Naive thymus-derived CD4-positive, alpha-beta T cell (primary cell): ENCODE measurements at regions not wholly inside any gene's neighbourhood (a gene's known extent, or its start where the extent isn't known, plus 50 kb on each side); places are given as distances from the start of the nearest gene placed in this dataset.
A peak's percentile ranks its signal among the peaks of the same experiment; 100 is the strongest.
"Not testable (repeated sequence)": the region's sequence is repeated elsewhere in the genome, so short reads cannot be mapped to it uniquely, and the experiment has no call there.

Experiments used
- ATAC-seq: fragments of 150-1000 bp; cut with Tn5 transposase; 2 replicates; pipeline ENCODE4 v1.10.0; 2021; ENCODE audit warnings: mild to moderate bottlenecking, moderate library complexity
- CTCF ChIA-PET: fragments of 350-600 bp; sonication (Branson Sonifier 250); formaldehyde crosslinking; loops from one replicate; lab custom pipeline; 2021; ENCODE audit warnings: antibody characterized with exemption; lab: Charles Lee
- POLR2A ChIA-PET: fragments of 350-600 bp; sonication (Branson Sonifier 250); formaldehyde crosslinking; loops from one replicate; lab custom pipeline; 2021; ENCODE audit warnings: antibody characterized with exemption, inconsistent platforms; lab: Charles Lee
- DNase-seq, 9 donors: peaks; one replicate each; pipeline versions ENCODE4 v3.0.0 to v3.0.0-alpha.2; 2020 to 2022; ENCODE audit warnings: mixed read lengths in 1 of 9
- H3K27ac ChIP-seq: one replicate; pipeline ENCODE4 v1.7.0; 2013; ENCODE audit warnings: mild to moderate bottlenecking, low read depth, low read length, moderate library complexity
- H3K27me3 ChIP-seq, 2 donors: one replicate each; pipeline ENCODE4 v1.7.0; 2013; ENCODE audit warnings: low read length in 2 of 2, mild to moderate bottlenecking in 2 of 2, moderate library complexity in 2 of 2; ENCODE audit not compliant: control insufficient read depth in 2 of 2, insufficient read depth in 2 of 2
- H3K36me3 ChIP-seq, 3 experiments: 1 replicate in 2 of 3; 2 replicates in 1 of 3; pipeline ENCODE4 v1.7.0; 2013; ENCODE audit warnings: low read length in 3 of 3, mild to moderate bottlenecking in 3 of 3, moderate library complexity in 1 of 3; ENCODE audit not compliant: insufficient read depth in 3 of 3, control insufficient read depth in 2 of 3
- H3K4me1 ChIP-seq, 2 donors: one replicate each; pipeline ENCODE4 v1.7.0; 2013; ENCODE audit warnings: low read length in 2 of 2, mild to moderate bottlenecking in 2 of 2, moderate library complexity in 1 of 2; ENCODE audit not compliant: control insufficient read depth in 2 of 2, insufficient read depth in 2 of 2
- H3K4me3 ChIP-seq: 2 replicates; pipeline ENCODE4 v1.7.0; 2013; ENCODE audit warnings: mild to moderate bottlenecking, low read length
- H3K9me3 ChIP-seq, 3 experiments: 1 replicate in 2 of 3; 2 replicates in 1 of 3; pipeline ENCODE4 v1.7.0; 2013; ENCODE audit warnings: low read length in 3 of 3; ENCODE audit not compliant: control insufficient read depth in 2 of 3
- H3K27ac Mint-ChIP-seq, 9 donors: one replicate each; pipeline ENCODE4 v1.8.0; 2020 to 2022; ENCODE audit warnings: mixed read lengths in 9 of 9, mild to moderate bottlenecking in 8 of 9, moderate library complexity in 5 of 9, inconsistent platforms in 2 of 9
- H3K27me3 Mint-ChIP-seq, 5 donors: one replicate each; pipeline ENCODE4 v1.8.0; 2021 to 2022; ENCODE audit warnings: mixed read lengths in 5 of 5, mild to moderate bottlenecking in 1 of 5
- H3K36me3 Mint-ChIP-seq, 5 donors: one replicate each; pipeline ENCODE4 v1.8.0; 2020 to 2022; ENCODE audit warnings: mixed read lengths in 5 of 5, mild to moderate bottlenecking in 3 of 5, inconsistent platforms in 1 of 5
- H3K4me1 Mint-ChIP-seq, 7 donors: one replicate each; pipeline ENCODE4 v1.8.0; 2020 to 2022; ENCODE audit warnings: mixed read lengths in 7 of 7, mild to moderate bottlenecking in 3 of 7, inconsistent platforms in 1 of 7
- H3K4me3 Mint-ChIP-seq, 10 donors: one replicate each; pipeline ENCODE4 v1.8.0; 2020 to 2022; ENCODE audit warnings: mild to moderate bottlenecking in 10 of 10, mixed read lengths in 10 of 10, moderate library complexity in 6 of 10, inconsistent platforms in 2 of 10
- H3K9me3 Mint-ChIP-seq, 11 donors: one replicate each; pipeline ENCODE4 v1.8.0; 2020 to 2022; ENCODE audit warnings: mixed read lengths in 11 of 11, mild to moderate bottlenecking in 4 of 11, inconsistent platforms in 1 of 11, moderate library complexity in 1 of 11
- intact Hi-C, 2 donors: fragments of 100-400 bp; cut with micrococcal nuclease; formaldehyde crosslinking; loops; one replicate each; pipeline ENCODE4 v1.15.1; 2023

GRCh38 chr3:31197941-31198340, 303.5 kb upstream of the GADL1 start:
- Histone ChIP-seq H3K36me3 (no peaks in the 10 kb centered on the region), H3K9me3 (no peaks in the 10 kb centered on the region), H3K27me3 (no peaks in the 10 kb centered on the region), H3K4me3 (no peak overlapping the region), H3K27ac (no peak overlapping the region), H3K4me1 (no peaks in the 10 kb centered on the region)
- Mint-ChIP-seq H3K4me1 (peaks cover 0 to 19% (median 10%) of the 10 kb centered on the region in 7 donors), H3K27me3 (no peaks in the 10 kb centered on the region), H3K36me3 (peaks cover 0 to 11% (median 4%) of the 10 kb centered on the region in 5 donors), H3K9me3 (peaks cover 0 to 17% (median 0%) of the 10 kb centered on the region in 11 donors), H3K27ac (no peak overlapping the region), H3K4me3 (no peak overlapping the region)
- intact Hi-C loops: no loop called here
- DNase-seq: no peak
- CTCF ChIA-PET: no interaction called here
- ATAC-seq: no peak
- POLR2A ChIA-PET: no interaction called here

- DNase-seq (no peak), ATAC-seq (no peak)
- Histone ChIP-seq H3K27ac (no peak overlapping the region), H3K27me3 (no peaks in the 10 kb centered on the region), H3K9me3 (no peaks in the 10 kb centered on the region), H3K4me3 (no peak overlapping the region), H3K36me3 (no peaks in the 10 kb centered on the region), H3K4me1 (no peaks in the 10 kb centered on the region)
- H3K4me3 Mint-ChIP-seq: no peak overlapping the region
- intact Hi-C loops: no loop called here
- POLR2A ChIA-PET: no interaction called here
- H3K36me3 Mint-ChIP-seq: peaks cover 0 to 6% (median 4%) of the 10 kb centered on the region in 5 donors
- H3K9me3 Mint-ChIP-seq: peaks cover 0 to 9% (median 0%) of the 10 kb centered on the region in 11 donors
- H3K27ac Mint-ChIP-seq: no peak overlapping the region
- peaks cover 0 to 11% (median 5%) of the 10 kb centered on the region in 7 donors for H3K4me1 Mint-ChIP-seq
- no peaks in the 10 kb centered on the region for H3K27me3 Mint-ChIP-seq
- CTCF ChIA-PET: no interaction called here
Measured at GRCh38 chr3:31198890-31199289, 304.4 kb upstream of the GADL1 start.

- Mint-ChIP-seq H3K27ac (no peak overlapping the region), H3K9me3 (peaks cover 0 to 31% (median 5%) of the 10 kb centered on the region in 11 donors), H3K4me1 (peaks cover 1 to 19% (median 5%) of the 10 kb centered on the region in 7 donors), H3K27me3 (no peaks in the 10 kb centered on the region), H3K4me3 (no peak overlapping the region), H3K36me3 (peaks cover 0 to 23% (median 4%) of the 10 kb centered on the region in 5 donors)
- no peak for ATAC-seq
- Histone ChIP-seq H3K4me1 (no peaks in the 10 kb centered on the region), H3K4me3 (no peak overlapping the region), H3K9me3 (no peaks in the 10 kb centered on the region), H3K36me3 (no peaks in the 10 kb centered on the region), H3K27ac (no peak overlapping the region), H3K27me3 (no peaks in the 10 kb centered on the region)
- CTCF ChIA-PET: no interaction called here
- intact Hi-C loops: no loop called here
- POLR2A ChIA-PET: no interaction called here
- DNase-seq: no peak
Measured at GRCh38 chr3:31203960-31204795, 309.7 kb upstream of the GADL1 start.

GRCh38 chr3:31204796-31205056, 310.3 kb upstream of the GADL1 start:
- Mint-ChIP-seq H3K4me1 (peaks cover 2 to 19% (median 11%) of the 10 kb centered on the region in 7 donors), H3K9me3 (peaks cover 0 to 36% (median 5%) of the 10 kb centered on the region in 11 donors), H3K36me3 (peaks cover 0 to 28% (median 4%) of the 10 kb centered on the region in 5 donors)
- CTCF ChIA-PET: interaction anchor here (0.7 kb wide), 1 partner anchor 12 kb away, joined by 3 read pairs; no protein-coding TSS in a partner anchor
- ATAC-seq, H3K27ac Mint-ChIP-seq, DNase-seq, H3K4me3 Mint-ChIP-seq, H3K4me1 ChIP-seq, H3K27me3 Mint-ChIP-seq, H3K9me3 ChIP-seq, H3K27ac ChIP-seq, intact Hi-C loops, H3K36me3 ChIP-seq, H3K27me3 ChIP-seq, H3K4me3 ChIP-seq: not testable (repeated sequence)
- POLR2A ChIA-PET: interaction anchor here (0.5 kb wide), 1 partner anchor 8 kb away, joined by 6 read pairs; no protein-coding TSS in a partner anchor

- Histone ChIP-seq H3K4me1 (peaks cover 30 to 43% of the 10 kb centered on the region in 2 donors), H3K36me3 (no peaks in the 10 kb centered on the region), H3K9me3 (no peaks in the 10 kb centered on the region), H3K27ac (no peak overlapping the region), H3K4me3 (no peak overlapping the region), H3K27me3 (no peaks in the 10 kb centered on the region)
- Mint-ChIP-seq H3K27ac (peak overlapping the region in 1 of 9 donors; percentile 19), H3K9me3 (peaks cover 0 to 24% (median 0%) of the 10 kb centered on the region in 11 donors), H3K4me3 (no peak overlapping the region), H3K27me3 (no peaks in the 10 kb centered on the region), H3K36me3 (peaks cover 0 to 23% (median 0%) of the 10 kb centered on the region in 5 donors), H3K4me1 (peaks cover 31 to 66% (median 60%) of the 10 kb centered on the region in 7 donors)
- ChIA-PET CTCF (no interaction called here), POLR2A (interaction anchor here (4.6 kb wide), 1 partner anchor 16 kb away, joined by 42 read pairs; no protein-coding TSS in a partner anchor)
- no peak for ATAC-seq
- no peak for DNase-seq
- intact Hi-C loops: loop anchor here (5.0 to 10.0 kb wide), 3 partner anchors 425 to 858 kb away; no protein-coding TSS in a partner anchor
Measured at GRCh38 chr3:31210068-31210645, 315.7 kb upstream of the GADL1 start.

GRCh38 chr3:31213869-31214486, 318.7 kb upstream of the STT3B start:
- DNase-seq: peak in 7 of 9 donors; percentile 57 to 86 (median 76)
- H3K4me1 ChIP-seq: peaks cover 48 to 49% of the 10 kb centered on the region in 2 donors
- H3K9me3 Mint-ChIP-seq: peaks cover 0 to 6% (median 0%) of the 10 kb centered on the region in 11 donors
- intact Hi-C loops: loop anchor here (1.0 to 10.0 kb wide), 11 partner anchors 12 to 862 kb away; partner anchors contain the start of gene STT3B (in 2 of the 2)
- H3K4me3 ChIP-seq: no peak overlapping the region
- peak; percentile 86 for ATAC-seq
- H3K27ac ChIP-seq: no peak overlapping the region
- no peaks in the 10 kb centered on the region for H3K9me3 ChIP-seq
- H3K27ac Mint-ChIP-seq: peak overlapping the region; percentile 26 to 89 (median 64)
- ChIA-PET POLR2A (interaction anchor here (0.6 to 4.6 kb wide), 6 partner anchors 9 to 517 kb away, joined by 3 to 42 read pairs (median 3); no protein-coding TSS in a partner anchor), CTCF (interaction anchor here (1.0 to 1.2 kb wide), 2 partner anchors 9 to 41 kb away, joined by 3 to 4 read pairs; no protein-coding TSS in a partner anchor)
- no peaks in the 10 kb centered on the region for H3K27me3 ChIP-seq
- H3K36me3 Mint-ChIP-seq: peaks cover 0 to 17% (median 0%) of the 10 kb centered on the region in 5 donors
- H3K27me3 Mint-ChIP-seq: peaks cover 0 to 2% (median 0%) of the 10 kb centered on the region in 5 donors
- H3K4me3 Mint-ChIP-seq: peak overlapping the region; percentile 34 to 82 (median 69)
- H3K36me3 ChIP-seq: no peaks in the 10 kb centered on the region
- H3K4me1 Mint-ChIP-seq: peaks cover 53 to 99% (median 98%) of the 10 kb centered on the region in 7 donors
